Gastroesophageal sphincter (tissue), 4 donors: ENCODE measurements at regions not wholly inside any gene's neighbourhood (a gene's known extent, or its start where the extent isn't known, plus 50 kb on each side); places are given as distances from the start of the nearest gene placed in this dataset.

Source experiments
- ATAC-seq: fragments of 150-250 bp; one replicate; pipeline ENCODE4 v1.9.1; 2016; ENCODE audit warnings: mild to moderate bottlenecking, moderate library complexity
- H3K27ac ChIP-seq, 4 donors: fragments of 200-600 bp; sonication (generic) in 3 of 4; 1 replicate in 3 of 4; 2 replicates in 1 of 4; pipeline ENCODE4 v1.5.1; 2016 to 2019
- H3K27me3 ChIP-seq: fragments of 200-600 bp; sonication (generic); one replicate; pipeline ENCODE4 v1.5.1; 2019
- H3K36me3 ChIP-seq, 2 donors: fragments of 200-600 bp; sonication (generic); one replicate each; pipeline ENCODE4 v1.5.1; 2019; ENCODE audit warnings: control low read depth in 1 of 2
- H3K4me1 ChIP-seq, 3 donors: fragments of 200-600 bp; sonication (generic); 1 replicate in 2 of 3; 2 replicates in 1 of 3; pipeline ENCODE4 v1.5.1; 2016 to 2019; ENCODE audit warnings: control low read depth in 2 of 3
- H3K4me3 ChIP-seq, 2 donors: fragments of 200-600 bp; sonication (generic); one replicate each; pipeline ENCODE4 v1.5.1; 2019; ENCODE audit warnings: mild to moderate bottlenecking in 1 of 2, moderate library complexity in 1 of 2
- H3K9me3 ChIP-seq, 3 donors: fragments of 200-600 bp; sonication (generic); one replicate each; pipeline ENCODE4 v1.5.1; 2017 to 2019; ENCODE audit warnings: control low read depth in 2 of 3
- EP300 ChIP-seq: sonication (generic); formaldehyde crosslinking; IDR thresholded peaks from one replicate; pipeline ENCODE4 v1.6.1; 2017; ENCODE audit warnings: antibody characterized with exemption, mild to moderate bottlenecking
- POLR2A ChIP-seq, 2 donors: fragments of 450-650 bp; IDR thresholded peaks; one replicate each; pipeline ENCODE4 v1.6.1; 2017; ENCODE audit warnings: antibody characterized with exemption in 2 of 2, mild to moderate bottlenecking in 2 of 2, moderate library complexity in 1 of 2
- POLR2AphosphoS5 ChIP-seq: sonication (generic); formaldehyde crosslinking; IDR thresholded peaks from one replicate; pipeline ENCODE4 v1.6.1; 2017; ENCODE audit warnings: antibody characterized with exemption
- WGBS, 2 donors: methylation state at CpG; one replicate each; pipeline ENCODE4 v1.1.5; 2018; ENCODE audit warnings: low coverage in 1 of 2; 5-methylcytosine and 5-hydroxymethylcytosine counted together
- TF ChIP-seq, protein P1 (sequence below), 4 experiments: fragments of 200-600 bp in 2 of 4; fragments of 450-650 bp in 2 of 4; sonication (generic) in 1 of 4; IDR thresholded peaks; one replicate each; pipeline ENCODE4 v1.5.1; 2017 to 2019; ENCODE audit warnings: antibody characterized with exemption in 4 of 4, mild to moderate bottlenecking in 2 of 4, moderate library complexity in 2 of 4

DNA sequence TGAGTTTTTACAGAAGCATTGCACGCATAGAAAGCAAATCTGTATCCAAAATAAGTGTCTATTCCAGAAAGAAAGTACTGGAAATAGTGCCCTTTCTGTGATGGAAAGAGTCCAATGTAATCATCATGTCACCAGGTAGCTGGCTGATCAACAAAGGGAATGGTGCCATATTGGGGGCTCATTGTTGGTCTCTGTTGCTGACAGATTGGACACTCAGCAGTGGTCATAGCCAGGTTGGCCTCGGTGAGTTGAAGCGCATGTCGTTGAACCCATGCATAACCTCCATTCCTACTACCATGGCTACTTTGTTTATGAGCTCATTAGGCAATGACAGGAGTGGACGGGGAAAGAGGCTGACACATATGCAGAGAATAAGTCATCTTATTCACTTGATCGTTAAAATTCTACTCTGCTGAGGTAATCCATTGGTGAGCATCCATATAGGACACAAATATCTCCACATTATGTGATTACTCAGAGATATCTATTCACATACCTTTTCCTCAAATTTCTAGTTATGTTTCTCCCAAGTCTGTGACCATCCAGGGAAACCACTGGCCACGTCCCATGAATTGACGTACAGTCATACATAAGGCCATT, 560.5 kb downstream of the HAO1 start:
- no peak for ATAC-seq
- WGBS, 2 donors, result 70 to 89% methylated on average over 4 to 8 of the region's 8 CpGs
- H3K4me3 ChIP-seq, result no peak overlapping the region
- H3K27ac ChIP-seq, result no peak overlapping the region
- no peaks in the 10 kb centered on the region for H3K9me3 ChIP-seq
- no peaks in the 10 kb centered on the region for H3K27me3 ChIP-seq
- H3K36me3 ChIP-seq, result no peaks in the 10 kb centered on the region
- TF ChIP-seq, protein P1, sequence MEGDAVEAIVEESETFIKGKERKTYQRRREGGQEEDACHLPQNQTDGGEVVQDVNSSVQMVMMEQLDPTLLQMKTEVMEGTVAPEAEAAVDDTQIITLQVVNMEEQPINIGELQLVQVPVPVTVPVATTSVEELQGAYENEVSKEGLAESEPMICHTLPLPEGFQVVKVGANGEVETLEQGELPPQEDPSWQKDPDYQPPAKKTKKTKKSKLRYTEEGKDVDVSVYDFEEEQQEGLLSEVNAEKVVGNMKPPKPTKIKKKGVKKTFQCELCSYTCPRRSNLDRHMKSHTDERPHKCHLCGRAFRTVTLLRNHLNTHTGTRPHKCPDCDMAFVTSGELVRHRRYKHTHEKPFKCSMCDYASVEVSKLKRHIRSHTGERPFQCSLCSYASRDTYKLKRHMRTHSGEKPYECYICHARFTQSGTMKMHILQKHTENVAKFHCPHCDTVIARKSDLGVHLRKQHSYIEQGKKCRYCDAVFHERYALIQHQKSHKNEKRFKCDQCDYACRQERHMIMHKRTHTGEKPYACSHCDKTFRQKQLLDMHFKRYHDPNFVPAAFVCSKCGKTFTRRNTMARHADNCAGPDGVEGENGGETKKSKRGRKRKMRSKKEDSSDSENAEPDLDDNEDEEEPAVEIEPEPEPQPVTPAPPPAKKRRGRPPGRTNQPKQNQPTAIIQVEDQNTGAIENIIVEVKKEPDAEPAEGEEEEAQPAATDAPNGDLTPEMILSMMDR (IDR thresholded peaks at IDR 0.05), result no peak
- TF ChIP-seq POLR2A (IDR thresholded peaks at IDR 0.05) (no peak), POLR2AphosphoS5 (no peak), EP300 (no peak)
- H3K4me1 ChIP-seq, result no peaks in the 10 kb centered on the region

DNA sequence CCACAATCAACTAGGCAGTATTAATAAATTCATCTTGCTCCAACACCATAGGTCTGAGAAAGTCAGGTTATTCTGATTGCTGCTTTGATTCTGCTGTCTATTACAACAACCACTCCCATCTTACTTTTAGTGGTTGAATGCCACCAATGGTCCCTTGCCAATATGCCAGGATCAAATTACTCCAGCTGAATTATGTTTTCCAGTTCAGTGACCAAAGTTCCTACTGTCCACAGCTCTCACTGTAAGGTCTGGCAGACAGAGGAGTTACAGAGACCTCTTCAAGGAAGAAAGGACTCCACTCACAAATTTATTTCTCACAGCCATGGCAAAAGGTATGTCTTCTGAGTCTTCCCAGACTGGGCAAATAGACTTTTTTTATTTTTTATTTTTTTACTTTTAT, 557.0 kb downstream of the HAO1 start:
- ATAC-seq, result no peak
- Histone ChIP-seq H3K27me3 (no peaks in the 10 kb centered on the region), H3K4me3 (no peak overlapping the region), H3K36me3 (no peaks in the 10 kb centered on the region), H3K9me3 (no peaks in the 10 kb centered on the region), H3K4me1 (no peaks in the 10 kb centered on the region), H3K27ac (no peak overlapping the region)
- no peak for TF ChIP-seq EP300
- no peak for TF ChIP-seq POLR2AphosphoS5
- TF ChIP-seq, protein P1 (IDR thresholded peaks at IDR 0.05), result no peak
- no peak for TF ChIP-seq POLR2A (IDR thresholded peaks at IDR 0.05)

DNA sequence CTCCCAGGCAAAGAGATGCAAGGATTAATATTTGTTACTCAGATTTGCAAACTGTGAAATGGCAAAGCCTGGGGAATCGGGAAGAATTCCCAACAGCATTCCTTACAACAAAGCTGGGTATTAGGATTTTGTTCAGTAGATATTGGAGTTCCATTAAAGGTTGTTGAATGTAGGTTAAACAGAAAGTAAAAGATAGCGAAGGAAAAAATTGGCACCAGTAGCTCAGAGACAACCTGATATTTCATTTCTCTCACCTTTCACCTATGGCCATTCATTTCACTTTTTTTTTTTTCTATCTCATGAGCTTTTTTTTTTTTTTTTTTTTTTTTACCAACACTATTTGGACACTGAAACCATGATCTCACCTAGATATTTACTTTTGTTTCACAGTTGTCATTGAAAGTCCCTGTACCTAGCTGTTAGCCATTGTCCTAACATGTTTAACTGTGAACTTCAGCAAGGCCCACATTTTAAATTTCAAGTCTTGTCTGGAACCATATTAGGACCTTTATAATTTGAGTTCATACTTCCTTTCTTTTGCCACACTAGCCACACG, 552.5 kb downstream of the HAO1 start:
- ATAC-seq, result no peak
- TF ChIP-seq EP300, result no peak
- TF ChIP-seq, protein P1 (IDR thresholded peaks at IDR 0.05), result no peak
- TF ChIP-seq POLR2A (IDR thresholded peaks at IDR 0.05), result no peak
- no peak for TF ChIP-seq POLR2AphosphoS5
- no peaks in the 10 kb centered on the region for H3K27me3 ChIP-seq
- no peak overlapping the region for H3K27ac ChIP-seq
- H3K36me3 ChIP-seq, result no peaks in the 10 kb centered on the region
- no peaks in the 10 kb centered on the region for H3K4me1 ChIP-seq
- H3K4me3 ChIP-seq, result no peak overlapping the region
- WGBS, 2 donors, result 65 to 71% methylated on average over 3 of the region's 3 CpGs
- no peaks in the 10 kb centered on the region for H3K9me3 ChIP-seq

DNA sequence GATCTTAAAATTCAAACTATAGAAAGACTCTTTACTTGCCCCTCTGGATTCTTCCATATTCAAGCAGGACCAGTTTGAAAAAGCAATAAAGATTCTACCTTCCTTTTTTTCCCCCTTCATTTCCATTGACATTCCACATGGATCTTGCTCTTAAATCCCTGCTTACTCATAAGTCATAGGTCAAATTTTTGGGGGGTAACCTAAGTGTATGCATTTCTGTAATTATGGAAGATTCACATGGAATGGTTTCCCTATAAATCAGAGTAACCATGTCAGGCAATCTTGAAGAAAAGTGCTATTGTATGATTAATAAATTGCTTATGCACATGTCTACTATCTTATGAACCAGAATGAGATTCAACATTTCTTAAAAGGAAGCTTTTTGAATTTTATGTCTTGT, 551.0 kb downstream of the HAO1 start:
- no peaks in the 10 kb centered on the region for H3K27me3 ChIP-seq
- no peak overlapping the region for H3K4me3 ChIP-seq
- H3K27ac ChIP-seq, result no peak overlapping the region
- no peak for TF ChIP-seq POLR2AphosphoS5
- TF ChIP-seq POLR2A (IDR thresholded peaks at IDR 0.05), result no peak
- no peak for TF ChIP-seq EP300
- H3K9me3 ChIP-seq, result no peaks in the 10 kb centered on the region
- no peak for ATAC-seq
- H3K4me1 ChIP-seq, result no peaks in the 10 kb centered on the region
- no peaks in the 10 kb centered on the region for H3K36me3 ChIP-seq

DNA sequence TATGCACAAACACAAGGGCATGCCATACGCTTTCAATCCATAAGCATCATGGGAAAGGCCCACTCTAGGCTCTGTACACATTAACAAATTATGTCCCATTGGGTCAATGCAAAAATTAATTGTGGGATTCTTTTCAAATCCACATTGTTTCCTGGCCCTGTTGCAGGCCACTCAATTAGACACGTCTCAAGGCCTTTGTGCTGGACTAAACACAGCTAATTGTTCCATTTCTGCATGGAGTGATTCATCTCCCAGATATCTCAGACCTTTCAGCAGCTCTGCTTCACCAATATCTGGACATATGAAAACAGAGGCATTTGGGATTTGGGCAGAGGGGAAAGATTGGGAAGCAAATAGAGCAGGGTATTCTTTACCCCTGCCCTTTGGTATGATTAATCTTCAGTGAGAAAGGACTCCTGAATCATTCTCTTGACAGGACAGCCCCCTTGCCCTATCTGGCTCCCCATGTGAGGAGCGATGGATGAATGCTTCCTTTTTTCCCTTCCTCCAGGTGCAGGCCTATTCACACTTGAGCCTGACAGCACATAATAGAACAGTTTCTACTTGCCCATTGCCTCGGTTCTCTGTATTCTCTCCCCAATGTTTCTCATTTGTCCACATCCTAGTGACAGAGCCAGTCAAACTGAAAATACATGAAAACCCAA, 547.6 kb downstream of the HAO1 start:
- H3K36me3 ChIP-seq, result no peaks in the 10 kb centered on the region
- H3K4me1 ChIP-seq, result no peaks in the 10 kb centered on the region
- ATAC-seq, result no peak
- H3K9me3 ChIP-seq, result peaks cover 0 to 5% (median 0%) of the 10 kb centered on the region in 3 donors
- no peaks in the 10 kb centered on the region for H3K27me3 ChIP-seq
- TF ChIP-seq EP300, result no peak
- TF ChIP-seq POLR2AphosphoS5, result no peak
- no peak for TF ChIP-seq POLR2A (IDR thresholded peaks at IDR 0.05)
- TF ChIP-seq, protein P1 (IDR thresholded peaks at IDR 0.05), result no peak
- H3K27ac ChIP-seq, result no peak overlapping the region
- no peak overlapping the region for H3K4me3 ChIP-seq
- WGBS, 2 donors, result 59 to 79% methylated on average over 4 of the region's 4 CpGs
